ENCODE measurements at regions not wholly inside any gene's neighbourhood (a gene's known extent, or its start where the extent isn't known, plus 50 kb on each side); places are given as distances from the start of the nearest gene placed in this dataset.

GRCh38 chr18:42211201-42211600, 256.2 kb downstream of the PIK3C3 start:
- TF ChIP-seq CTCF (IDR thresholded peaks at IDR 0.05; ENCODE audit: low read depth, low read length, poor library complexity, severe bottlenecking), result no peak
- TF ChIP-seq EZH2phosphoT487 (IDR thresholded peaks at IDR 0.05; ENCODE audit: borderline replicate concordance, low read length), result no peak

All from DOHH2 (cell line).